DOHH2 (cell line): ENCODE measurements at regions not wholly inside any gene's neighbourhood (a gene's known extent, or its start where the extent isn't known, plus 50 kb on each side); places are given as distances from the start of the nearest gene placed in this dataset.

Experiments
- H3F3A ChIP-seq: fragments of 200-600 bp; sonication (generic), shearing (Covaris generic); 2 replicates; pipeline ENCODE4 v1.6.0; 2016; ENCODE audit warnings: antibody characterized with exemption, mild to moderate bottlenecking; ENCODE audit not compliant: control insufficient read depth, insufficient read depth
- H3K27ac ChIP-seq: fragments of 200-600 bp; sonication (generic); 2 replicates; pipeline ENCODE4 v1.5.1; 2014; ENCODE audit warnings: low read depth, mild to moderate bottlenecking, low read length, moderate library complexity
- H3K27me3 ChIP-seq: fragments of 200-600 bp; sonication (generic); 2 replicates; pipeline ENCODE4 v1.6.1; 2014; ENCODE audit warnings: mild to moderate bottlenecking, low read length, mixed read lengths; ENCODE audit not compliant: control insufficient read depth
- H3K36me3 ChIP-seq: fragments of 200-600 bp; sonication (generic); 2 replicates; pipeline ENCODE4 v1.6.1; 2014; ENCODE audit warnings: mild to moderate bottlenecking, low read length, moderate library complexity, mixed read lengths; ENCODE audit not compliant: control insufficient read depth
- H3K4me1 ChIP-seq: fragments of 200-600 bp; sonication (generic); 2 replicates; pipeline ENCODE4 v1.6.1; 2014; ENCODE audit warnings: mild to moderate bottlenecking, low read length, mixed read lengths; ENCODE audit not compliant: control insufficient read depth
- H3K4me2 ChIP-seq: fragments of 200-600 bp; sonication (generic); 2 replicates; pipeline ENCODE4 v1.6.0; 2014; ENCODE audit warnings: mild to moderate bottlenecking, low read length, moderate library complexity
- H3K4me3 ChIP-seq: fragments of 200-600 bp; sonication (generic); 2 replicates; pipeline ENCODE4 v1.5.1; 2014; ENCODE audit warnings: mild to moderate bottlenecking, low read length, mixed read lengths
- H3K79me2 ChIP-seq: fragments of 200-600 bp; sonication (generic); 2 replicates; pipeline ENCODE4 v1.6.1; 2014; ENCODE audit warnings: mild to moderate bottlenecking, low read length, mixed read lengths; ENCODE audit not compliant: control insufficient read depth
- H3K9me2 ChIP-seq: fragments of 200-600 bp; sonication (generic); replicated peaks from 2 replicates; pipeline ENCODE4 v1.6.1; 2014; ENCODE audit warnings: mild to moderate bottlenecking, low read length, mixed read lengths; ENCODE audit not compliant: control insufficient read depth
- H3K9me3 ChIP-seq: fragments of 200-600 bp; sonication (generic); 2 replicates; pipeline ENCODE4 v1.6.1; 2014; ENCODE audit warnings: antibody characterized with exemption, low read length, mixed read lengths; ENCODE audit not compliant: control insufficient read depth, insufficient read depth
- H4K20me1 ChIP-seq: fragments of 200-600 bp; sonication (generic); 2 replicates; pipeline ENCODE4 v1.6.0; 2014; ENCODE audit warnings: low read depth, mild to moderate bottlenecking, antibody characterized with exemption, low read length, moderate library complexity; ENCODE audit not compliant: control insufficient read depth, insufficient read depth
- CTCF ChIP-seq: fragments of 200-600 bp; sonication (generic); IDR thresholded peaks from one replicate; pipeline ENCODE4 v1.5.1; 2014; ENCODE audit warnings: antibody characterized with exemption, mild to moderate bottlenecking, low read depth, low read length; ENCODE audit not compliant: poor library complexity, severe bottlenecking
- EZH2phosphoT487 ChIP-seq: fragments of 200-600 bp; sonication (generic); IDR thresholded peaks from 2 replicates; pipeline ENCODE4 v1.6.1; 2017; ENCODE audit warnings: borderline replicate concordance, mild to moderate bottlenecking, antibody characterized with exemption, low read length, moderate library complexity, mixed read lengths

DNA sequence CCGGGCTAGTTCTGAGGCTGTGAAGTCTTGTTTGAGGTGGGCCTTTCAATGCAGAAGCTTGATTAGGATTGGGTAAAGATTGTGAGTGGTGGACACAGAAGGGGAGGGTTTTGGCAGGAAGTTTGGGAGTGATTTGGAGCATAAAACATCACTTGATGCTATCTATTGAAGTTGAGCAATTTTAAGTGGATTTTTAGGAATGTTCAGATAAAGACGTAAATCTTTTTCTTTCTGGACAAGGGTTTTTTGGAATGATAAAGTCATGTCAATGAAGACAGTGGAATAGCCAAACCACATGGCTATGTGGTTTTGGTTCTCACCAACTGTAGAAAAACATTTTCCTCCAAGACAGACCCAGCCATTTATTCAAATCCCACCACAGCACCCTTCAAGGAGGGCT, 111.2 kb upstream of the SNX19 start:
- Histone ChIP-seq H3K4me1 (no peaks in the 10 kb centered on the region), H3K4me3 (no peak overlapping the region), H3K9me2 (no peaks in the 10 kb centered on the region), H3K79me2 (no peaks in the 10 kb centered on the region), H3K27ac (no peak overlapping the region), H4K20me1 (no peaks in the 10 kb centered on the region), H3K27me3 (no peaks in the 10 kb centered on the region), H3K9me3 (no peaks in the 10 kb centered on the region), H3K4me2 (no peak overlapping the region), H3K36me3 (no peaks in the 10 kb centered on the region), H3F3A (no peaks in the 10 kb centered on the region)
- TF ChIP-seq CTCF (no peak), EZH2phosphoT487 (no peak)

DNA sequence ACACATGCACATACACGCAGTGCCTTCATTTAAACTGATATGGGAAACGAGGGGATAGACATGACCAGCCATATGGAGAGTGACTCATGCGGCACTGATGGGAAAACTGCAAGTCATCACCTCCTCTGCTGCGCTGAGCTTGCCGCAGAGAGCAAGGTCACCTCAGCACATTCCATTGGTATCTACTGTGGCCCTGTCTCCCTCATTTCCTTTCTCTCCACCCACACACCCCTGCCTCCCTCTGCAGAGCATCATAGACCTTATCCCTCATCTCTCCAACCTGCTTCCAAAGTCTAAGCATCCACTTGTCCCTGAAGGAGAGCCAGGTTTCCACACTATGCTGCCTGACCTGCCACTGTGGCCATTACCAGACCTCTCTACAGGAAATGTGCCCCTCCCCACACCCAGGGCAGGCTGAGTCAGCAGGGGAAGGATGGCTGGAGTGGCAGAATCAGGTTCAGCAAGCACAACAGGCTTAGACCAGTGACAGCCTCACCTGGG, 116.9 kb upstream of the SNX19 start:
- Histone ChIP-seq H3K4me3 (no peak overlapping the region), H3K4me2 (no peak overlapping the region), H3K9me3 (no peaks in the 10 kb centered on the region), H3K27ac (no peak overlapping the region), H3K79me2 (no peaks in the 10 kb centered on the region), H3K4me1 (no peaks in the 10 kb centered on the region), H3F3A (no peaks in the 10 kb centered on the region), H3K36me3 (no peaks in the 10 kb centered on the region), H3K9me2 (no peaks in the 10 kb centered on the region), H4K20me1 (no peaks in the 10 kb centered on the region), H3K27me3 (no peaks in the 10 kb centered on the region)
- TF ChIP-seq EZH2phosphoT487: no peak
- no peak for TF ChIP-seq CTCF

DNA sequence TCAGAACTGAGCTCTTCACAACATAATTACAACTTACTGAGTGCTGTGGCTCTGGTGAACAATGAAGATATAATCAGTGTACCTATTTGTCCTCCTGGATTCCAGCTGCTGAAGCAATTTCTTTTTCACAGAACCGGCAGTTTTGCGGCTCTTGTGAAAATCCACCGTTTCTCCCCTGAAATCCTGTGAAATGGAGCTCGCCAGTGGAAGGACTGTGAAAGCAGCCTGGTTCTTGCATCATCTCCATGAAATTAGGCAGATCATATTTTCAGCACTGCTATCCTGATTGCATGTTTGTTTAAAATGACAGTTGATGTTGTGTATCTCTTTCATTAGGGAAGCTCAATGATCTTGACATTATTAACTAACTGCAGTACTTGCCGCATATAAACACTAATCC, 120.2 kb upstream of the SNX19 start:
- TF ChIP-seq EZH2phosphoT487 (no peak), CTCF (no peak)
- Histone ChIP-seq H4K20me1 (no peaks in the 10 kb centered on the region), H3F3A (no peaks in the 10 kb centered on the region), H3K9me3 (no peaks in the 10 kb centered on the region), H3K79me2 (no peaks in the 10 kb centered on the region), H3K4me2 (no peak overlapping the region), H3K27me3 (no peaks in the 10 kb centered on the region), H3K36me3 (no peaks in the 10 kb centered on the region), H3K4me3 (no peak overlapping the region), H3K4me1 (no peaks in the 10 kb centered on the region), H3K27ac (no peak overlapping the region), H3K9me2 (no peaks in the 10 kb centered on the region)

DNA sequence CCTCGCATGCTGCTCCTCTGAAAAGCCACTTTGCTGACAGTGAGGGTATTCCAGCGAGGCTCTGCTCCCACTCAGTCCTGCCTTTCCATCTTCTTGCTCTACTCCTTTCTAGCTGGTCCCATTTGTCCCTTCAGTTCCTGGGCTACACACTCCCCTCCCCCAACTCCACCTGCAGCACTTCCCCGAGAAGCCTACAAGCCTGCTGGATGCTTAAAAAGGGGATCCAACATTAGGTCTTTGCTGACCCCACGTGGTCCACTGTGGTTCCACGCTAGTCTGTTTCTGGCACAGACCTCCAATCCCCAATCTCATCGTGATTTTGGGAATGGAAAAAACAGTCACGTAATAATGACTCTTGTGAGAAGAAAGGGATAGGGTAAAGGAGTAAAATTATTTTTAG, 121.6 kb upstream of the SNX19 start:
- Histone ChIP-seq H4K20me1 (no peaks in the 10 kb centered on the region), H3K27me3 (no peaks in the 10 kb centered on the region), H3K79me2 (no peaks in the 10 kb centered on the region), H3K4me2 (no peak overlapping the region), H3K4me1 (no peaks in the 10 kb centered on the region), H3K4me3 (no peak overlapping the region), H3K9me2 (no peaks in the 10 kb centered on the region), H3K27ac (no peak overlapping the region), H3K36me3 (no peaks in the 10 kb centered on the region), H3K9me3 (no peaks in the 10 kb centered on the region), H3F3A (no peaks in the 10 kb centered on the region)
- TF ChIP-seq EZH2phosphoT487: no peak
- no peak for TF ChIP-seq CTCF
